ENCODE measurements at regions not wholly inside any gene's neighbourhood (a gene's known extent, or its start where the extent isn't known, plus 50 kb on each side); places are given as distances from the start of the nearest gene placed in this dataset.
"Not testable (repeated sequence)": the region's sequence is repeated elsewhere in the genome, so short reads cannot be mapped to it uniquely, and the experiment has no call there.

- intact Hi-C loops (cut with micrococcal nuclease), result no loop called here
- no peaks in the 10 kb centered on the region for H3K4me1 Mint-ChIP-seq (ENCODE audit: low read depth)
Measured at GRCh38 chr7:34445653-34446052, 212.4 kb upstream of the NPSR1 start.

GRCh38 chr7:34448531-34448930 lies 209.5 kb upstream of the NPSR1 start:
- intact Hi-C loops (cut with micrococcal nuclease); H3K27me3 Mint-ChIP-seq (ENCODE audit: insufficient read depth); DNase-seq (ENCODE audit: low spot score); H3K36me3 Mint-ChIP-seq (ENCODE audit: low read depth); H3K4me3 Mint-ChIP-seq; H3K27ac Mint-ChIP-seq; H3K4me1 Mint-ChIP-seq (ENCODE audit: low read depth): not testable (repeated sequence)
- peaks cover 19% of the 10 kb centered on the region for H3K9me3 Mint-ChIP-seq

More at GRCh38 chr7:34445653-34446052, 212.4 kb upstream of the NPSR1 start:
- no peaks in the 10 kb centered on the region for H3K27me3 Mint-ChIP-seq (ENCODE audit: insufficient read depth)
- no peak for DNase-seq (ENCODE audit: low spot score)
- no peak overlapping the region for H3K4me3 Mint-ChIP-seq
- H3K36me3 Mint-ChIP-seq (ENCODE audit: low read depth), result no peaks in the 10 kb centered on the region
- H3K27ac Mint-ChIP-seq, result no peak overlapping the region
- peaks cover 17% of the 10 kb centered on the region for H3K9me3 Mint-ChIP-seq

GRCh38 chr7:34449765-34450164 lies 208.3 kb upstream of the NPSR1 start:
- H3K36me3 Mint-ChIP-seq (ENCODE audit: low read depth), result no peaks in the 10 kb centered on the region
- intact Hi-C loops (cut with micrococcal nuclease), result no loop called here

GRCh38 chr7:34451183-34451582 lies 206.8 kb upstream of the NPSR1 start:
- DNase-seq (ENCODE audit: low spot score), result no peak
- Mint-ChIP-seq H3K36me3 (ENCODE audit: low read depth) (no peaks in the 10 kb centered on the region), H3K4me3 (no peak overlapping the region), H3K27ac (no peak overlapping the region), H3K4me1 (ENCODE audit: low read depth) (no peaks in the 10 kb centered on the region), H3K27me3 (ENCODE audit: insufficient read depth) (no peaks in the 10 kb centered on the region), H3K9me3 (peaks cover 7% of the 10 kb centered on the region)
- intact Hi-C loops (cut with micrococcal nuclease), result no loop called here

More at GRCh38 chr7:34449765-34450164, 208.3 kb upstream of the NPSR1 start:
- DNase-seq (ENCODE audit: low spot score), result no peak
- H3K27me3 Mint-ChIP-seq (ENCODE audit: insufficient read depth), result no peaks in the 10 kb centered on the region
- H3K9me3 Mint-ChIP-seq, result peaks cover 14% of the 10 kb centered on the region
- H3K4me3 Mint-ChIP-seq, result no peak overlapping the region
- no peaks in the 10 kb centered on the region for H3K4me1 Mint-ChIP-seq (ENCODE audit: low read depth)
- no peak overlapping the region for H3K27ac Mint-ChIP-seq

- no peak overlapping the region for H3K4me3 Mint-ChIP-seq
- peaks cover 7% of the 10 kb centered on the region for H3K9me3 Mint-ChIP-seq
- no peak for DNase-seq (ENCODE audit: low spot score)
- no peaks in the 10 kb centered on the region for H3K36me3 Mint-ChIP-seq (ENCODE audit: low read depth)
- H3K27ac Mint-ChIP-seq, result no peak overlapping the region
- H3K4me1 Mint-ChIP-seq (ENCODE audit: low read depth), result no peaks in the 10 kb centered on the region
- intact Hi-C loops (cut with micrococcal nuclease), result no loop called here
- no peaks in the 10 kb centered on the region for H3K27me3 Mint-ChIP-seq (ENCODE audit: insufficient read depth)
Measured at GRCh38 chr7:34451923-34452322, 206.1 kb upstream of the NPSR1 start.

- no peak overlapping the region for H3K4me3 Mint-ChIP-seq
- H3K27me3 Mint-ChIP-seq (ENCODE audit: insufficient read depth), result no peaks in the 10 kb centered on the region
- no peak overlapping the region for H3K27ac Mint-ChIP-seq
- H3K36me3 Mint-ChIP-seq (ENCODE audit: low read depth), result no peaks in the 10 kb centered on the region
- intact Hi-C loops (cut with micrococcal nuclease), result no loop called here
- H3K4me1 Mint-ChIP-seq (ENCODE audit: low read depth), result no peaks in the 10 kb centered on the region
- no peak for DNase-seq (ENCODE audit: low spot score)
- peaks cover 7% of the 10 kb centered on the region for H3K9me3 Mint-ChIP-seq
Measured at GRCh38 chr7:34452363-34452762, 205.7 kb upstream of the NPSR1 start.

- Mint-ChIP-seq H3K36me3 (ENCODE audit: low read depth) (no peaks in the 10 kb centered on the region), H3K4me3 (no peak overlapping the region), H3K27ac (no peak overlapping the region), H3K9me3 (peaks cover 7% of the 10 kb centered on the region), H3K4me1 (ENCODE audit: low read depth) (no peaks in the 10 kb centered on the region), H3K27me3 (ENCODE audit: insufficient read depth) (no peaks in the 10 kb centered on the region)
- intact Hi-C loops (cut with micrococcal nuclease), result no loop called here
- DNase-seq (ENCODE audit: low spot score), result no peak
Measured at GRCh38 chr7:34453150-34453549, 204.9 kb upstream of the NPSR1 start.

- Mint-ChIP-seq H3K4me1 (ENCODE audit: low read depth) (no peaks in the 10 kb centered on the region), H3K4me3 (no peak overlapping the region), H3K36me3 (ENCODE audit: low read depth) (no peaks in the 10 kb centered on the region), H3K27ac (no peak overlapping the region), H3K9me3 (peaks cover 12% of the 10 kb centered on the region), H3K27me3 (ENCODE audit: insufficient read depth) (no peaks in the 10 kb centered on the region)
- intact Hi-C loops (cut with micrococcal nuclease), result no loop called here
- no peak for DNase-seq (ENCODE audit: low spot score)
Measured at GRCh38 chr7:34454381-34454780, 203.6 kb upstream of the NPSR1 start.

- no peak for DNase-seq (ENCODE audit: low spot score)
- no peaks in the 10 kb centered on the region for H3K36me3 Mint-ChIP-seq (ENCODE audit: low read depth)
- no peak overlapping the region for H3K27ac Mint-ChIP-seq
- H3K4me3 Mint-ChIP-seq, result no peak overlapping the region
- H3K9me3 Mint-ChIP-seq, result peaks cover 19% of the 10 kb centered on the region
- intact Hi-C loops (cut with micrococcal nuclease), result no loop called here
- H3K27me3 Mint-ChIP-seq (ENCODE audit: insufficient read depth), result no peaks in the 10 kb centered on the region
- H3K4me1 Mint-ChIP-seq (ENCODE audit: low read depth), result no peaks in the 10 kb centered on the region
Measured at GRCh38 chr7:34457329-34457728, 200.7 kb upstream of the NPSR1 start.

GRCh38 chr7:34463830-34464229 lies 194.2 kb upstream of the NPSR1 start:
- Mint-ChIP-seq H3K4me1 (ENCODE audit: low read depth) (no peaks in the 10 kb centered on the region), H3K4me3 (no peak overlapping the region), H3K9me3 (peaks cover 17% of the 10 kb centered on the region), H3K27me3 (ENCODE audit: insufficient read depth) (no peaks in the 10 kb centered on the region), H3K36me3 (ENCODE audit: low read depth) (no peaks in the 10 kb centered on the region), H3K27ac (no peak overlapping the region)
- intact Hi-C loops (cut with micrococcal nuclease), result no loop called here
- no peak for DNase-seq (ENCODE audit: low spot score)

GRCh38 chr7:34471844-34472243 lies 186.2 kb upstream of the NPSR1 start:
- Mint-ChIP-seq H3K27ac (no peak overlapping the region), H3K27me3 (ENCODE audit: insufficient read depth) (no peaks in the 10 kb centered on the region), H3K4me3 (no peak overlapping the region), H3K36me3 (ENCODE audit: low read depth) (no peaks in the 10 kb centered on the region), H3K9me3 (peaks cover 11% of the 10 kb centered on the region), H3K4me1 (ENCODE audit: low read depth) (no peaks in the 10 kb centered on the region)
- DNase-seq (ENCODE audit: low spot score), result no peak
- intact Hi-C loops (cut with micrococcal nuclease), result no loop called here

GRCh38 chr7:34486371-34486770 lies 171.6 kb upstream of the NPSR1 start:
- Mint-ChIP-seq H3K4me3 (no peak overlapping the region), H3K36me3 (ENCODE audit: low read depth) (no peaks in the 10 kb centered on the region), H3K9me3 (peaks cover 31% of the 10 kb centered on the region), H3K4me1 (ENCODE audit: low read depth) (no peaks in the 10 kb centered on the region), H3K27me3 (ENCODE audit: insufficient read depth) (no peaks in the 10 kb centered on the region), H3K27ac (no peak overlapping the region)
- intact Hi-C loops (cut with micrococcal nuclease), result no loop called here
- DNase-seq (ENCODE audit: low spot score), result no peak

- Mint-ChIP-seq H3K9me3 (peaks cover 31% of the 10 kb centered on the region), H3K4me3 (no peak overlapping the region), H3K27ac (no peak overlapping the region), H3K27me3 (ENCODE audit: insufficient read depth) (no peaks in the 10 kb centered on the region), H3K36me3 (ENCODE audit: low read depth) (no peaks in the 10 kb centered on the region), H3K4me1 (ENCODE audit: low read depth) (no peaks in the 10 kb centered on the region)
- intact Hi-C loops (cut with micrococcal nuclease), result no loop called here
- no peak for DNase-seq (ENCODE audit: low spot score)
Measured at GRCh38 chr7:34487391-34488115, 170.5 kb upstream of the NPSR1 start.

GRCh38 chr7:34488766-34489165 lies 169.3 kb upstream of the NPSR1 start:
- H3K4me1 Mint-ChIP-seq (ENCODE audit: low read depth), result no peaks in the 10 kb centered on the region
- peaks cover 36% of the 10 kb centered on the region for H3K9me3 Mint-ChIP-seq
- no peak overlapping the region for H3K4me3 Mint-ChIP-seq
- H3K27me3 Mint-ChIP-seq (ENCODE audit: insufficient read depth), result no peaks in the 10 kb centered on the region
- H3K27ac Mint-ChIP-seq, result no peak overlapping the region
- intact Hi-C loops (cut with micrococcal nuclease), result no loop called here
- no peak for DNase-seq (ENCODE audit: low spot score)
- no peaks in the 10 kb centered on the region for H3K36me3 Mint-ChIP-seq (ENCODE audit: low read depth)
